ENCODE measurements at regions not wholly inside any gene's neighbourhood (a gene's known extent, or its start where the extent isn't known, plus 50 kb on each side); places are given as distances from the start of the nearest gene placed in this dataset.

- H3K27me3 Mint-ChIP-seq (ENCODE audit: low read depth, unreplicated experiment) = no peaks in the 10 kb centered on the region
These were observed 206.5 kb upstream of the PDGFD start for GRCh38 chr11:104370478-104370877.

GRCh38 chr11:104369761-104370160 is 205.8 kb upstream of the PDGFD start:
- no peak overlapping the region for H3K27ac ChIP-seq (ENCODE audit: low read depth, low read length)
- H3K27ac Mint-ChIP-seq (ENCODE audit: unreplicated experiment) = no peak overlapping the region

More at GRCh38 chr11:104370478-104370877, 206.5 kb upstream of the PDGFD start:
- Histone ChIP-seq H3K27me3 (ENCODE audit: insufficient read depth, low read length) (no peaks in the 10 kb centered on the region), H3K9me3 (ENCODE audit: insufficient read depth, low read depth, low read length) (no peaks in the 10 kb centered on the region), H2AFZ (ENCODE audit: low read depth, low read length) (no peak overlapping the region), H3K9ac (ENCODE audit: low read length) (no peak overlapping the region), H3K79me2 (ENCODE audit: insufficient read depth, low read length) (no peaks in the 10 kb centered on the region), H3K36me3 (ENCODE audit: insufficient read depth, low read length) (no peaks in the 10 kb centered on the region), H3K4me3 (ENCODE audit: insufficient read depth, low read depth, low read length) (no peak overlapping the region), H3K27ac (ENCODE audit: low read depth, low read length) (no peak overlapping the region), H3K4me1 (ENCODE audit: insufficient read depth, low read length) (no peaks in the 10 kb centered on the region), H3K4me2 (ENCODE audit: low read length) (no peak overlapping the region), H4K20me1 (ENCODE audit: insufficient read depth, low read length) (no peaks in the 10 kb centered on the region)
- no peak overlapping the region for H3K27ac Mint-ChIP-seq (ENCODE audit: unreplicated experiment)
- no peaks in the 10 kb centered on the region for H3K4me1 Mint-ChIP-seq (ENCODE audit: low read depth, unreplicated experiment)
- no peak for FAIRE-seq
- H3K4me3 Mint-ChIP-seq (ENCODE audit: unreplicated experiment) = no peak overlapping the region
- no peak for DNase-seq (ENCODE audit: low read depth)
- no peaks in the 10 kb centered on the region for H3K9me3 Mint-ChIP-seq (ENCODE audit: unreplicated experiment)
- no peaks in the 10 kb centered on the region for H3K36me3 Mint-ChIP-seq (ENCODE audit: low read depth, unreplicated experiment)
- no peak for TF ChIP-seq CTCF (IDR thresholded peaks at IDR 0.05; ENCODE audit: insufficient read depth, low read depth, low read length)
- no peak for TF ChIP-seq EZH2 (IDR thresholded peaks at IDR 0.05; ENCODE audit: insufficient read depth, low read length)

More at GRCh38 chr11:104369761-104370160, 205.8 kb upstream of the PDGFD start:
- Histone ChIP-seq H3K9me3 (ENCODE audit: insufficient read depth, low read depth, low read length) (no peaks in the 10 kb centered on the region), H3K4me2 (ENCODE audit: low read length) (no peak overlapping the region), H3K36me3 (ENCODE audit: insufficient read depth, low read length) (no peaks in the 10 kb centered on the region), H2AFZ (ENCODE audit: low read depth, low read length) (no peak overlapping the region), H3K79me2 (ENCODE audit: insufficient read depth, low read length) (no peaks in the 10 kb centered on the region), H3K27me3 (ENCODE audit: insufficient read depth, low read length) (no peaks in the 10 kb centered on the region), H4K20me1 (ENCODE audit: insufficient read depth, low read length) (no peaks in the 10 kb centered on the region), H3K9ac (ENCODE audit: low read length) (no peak overlapping the region), H3K4me1 (ENCODE audit: insufficient read depth, low read length) (no peaks in the 10 kb centered on the region), H3K4me3 (ENCODE audit: insufficient read depth, low read depth, low read length) (no peak overlapping the region)
- H3K4me1 Mint-ChIP-seq (ENCODE audit: low read depth, unreplicated experiment) = no peaks in the 10 kb centered on the region
- no peaks in the 10 kb centered on the region for H3K27me3 Mint-ChIP-seq (ENCODE audit: low read depth, unreplicated experiment)
- no peaks in the 10 kb centered on the region for H3K36me3 Mint-ChIP-seq (ENCODE audit: low read depth, unreplicated experiment)
- no peak overlapping the region for H3K4me3 Mint-ChIP-seq (ENCODE audit: unreplicated experiment)
- no peaks in the 10 kb centered on the region for H3K9me3 Mint-ChIP-seq (ENCODE audit: unreplicated experiment)
- no peak for FAIRE-seq
- TF ChIP-seq CTCF (IDR thresholded peaks at IDR 0.05; ENCODE audit: insufficient read depth, low read depth, low read length) (no peak), EZH2 (IDR thresholded peaks at IDR 0.05; ENCODE audit: insufficient read depth, low read length) (no peak)
- DNase-seq (ENCODE audit: low read depth) = no peak
